ENCODE measurements at regions not wholly inside any gene's neighbourhood (a gene's known extent, or its start where the extent isn't known, plus 50 kb on each side); places are given as distances from the start of the nearest gene placed in this dataset.

GRCh38 chr2:39514825-39515224 is 77.7 kb upstream of the MAP4K3 start:
- TF ChIP-seq POLR2A (IDR thresholded peaks at IDR 0.05; ENCODE audit: low read depth, low read length): no peak
- no peak for TF ChIP-seq TAF1 (IDR thresholded peaks at IDR 0.05; ENCODE audit: borderline replicate concordance, low read depth, low read length)
- no peak for TF ChIP-seq POLR2AphosphoS5 (IDR thresholded peaks at IDR 0.05; ENCODE audit: low read depth, low read length)

All from GM12892 (cell line).